ENCODE measurements at regions not wholly inside any gene's neighbourhood (a gene's known extent, or its start where the extent isn't known, plus 50 kb on each side); places are given as distances from the start of the nearest gene placed in this dataset.

- Mint-ChIP-seq H3K36me3 (ENCODE audit: insufficient read depth) (no peaks in the 10 kb centered on the region), H3K9me3 (ENCODE audit: low read depth) (peaks cover 18% of the 10 kb centered on the region), H3K4me3 (ENCODE audit: low read depth) (no peak overlapping the region), H3K27me3 (peaks cover 3% of the 10 kb centered on the region), H3K4me1 (ENCODE audit: low read depth) (no peaks in the 10 kb centered on the region), H3K27ac (no peak overlapping the region)
- TF ChIP-seq CTCF (IDR thresholded peaks at IDR 0.05; ENCODE audit: unreplicated experiment): no peak
- no peak for DNase-seq (ENCODE audit: low spot score, unreplicated experiment)
Measured at GRCh38 chr15:72962054-72962702, 90.1 kb upstream of the NEO1 start.

- Mint-ChIP-seq H3K9me3 (ENCODE audit: low read depth) (peaks cover 18% of the 10 kb centered on the region), H3K36me3 (ENCODE audit: insufficient read depth) (no peaks in the 10 kb centered on the region), H3K4me1 (ENCODE audit: low read depth) (no peaks in the 10 kb centered on the region), H3K27ac (no peak overlapping the region), H3K27me3 (peaks cover 3% of the 10 kb centered on the region), H3K4me3 (ENCODE audit: low read depth) (no peak overlapping the region)
- DNase-seq (ENCODE audit: low spot score, unreplicated experiment): no peak
- no peak for TF ChIP-seq CTCF (IDR thresholded peaks at IDR 0.05; ENCODE audit: unreplicated experiment)
Measured at GRCh38 chr15:72961346-72961745, 90.9 kb upstream of the NEO1 start.

GRCh38 chr15:72958634-72959033, 93.6 kb upstream of the NEO1 start:
- H3K36me3 Mint-ChIP-seq (ENCODE audit: insufficient read depth): no peaks in the 10 kb centered on the region
- H3K27me3 Mint-ChIP-seq: peaks cover 3% of the 10 kb centered on the region
- no peak for TF ChIP-seq CTCF (IDR thresholded peaks at IDR 0.05; ENCODE audit: unreplicated experiment)
- no peak for DNase-seq (ENCODE audit: low spot score, unreplicated experiment)
- H3K9me3 Mint-ChIP-seq (ENCODE audit: low read depth): peaks cover 12% of the 10 kb centered on the region
- H3K4me3 Mint-ChIP-seq (ENCODE audit: low read depth): no peak overlapping the region
- H3K4me1 Mint-ChIP-seq (ENCODE audit: low read depth): no peaks in the 10 kb centered on the region
- H3K27ac Mint-ChIP-seq: no peak overlapping the region

GRCh38 chr15:72953306-72953705, 99.0 kb upstream of the NEO1 start:
- no peaks in the 10 kb centered on the region for H3K4me1 Mint-ChIP-seq (ENCODE audit: low read depth)
- H3K4me3 Mint-ChIP-seq (ENCODE audit: low read depth): no peak overlapping the region
- TF ChIP-seq CTCF (IDR thresholded peaks at IDR 0.05; ENCODE audit: unreplicated experiment): no peak
- peaks cover 5% of the 10 kb centered on the region for H3K9me3 Mint-ChIP-seq (ENCODE audit: low read depth)
- H3K27ac Mint-ChIP-seq: no peak overlapping the region
- H3K27me3 Mint-ChIP-seq: no peaks in the 10 kb centered on the region
- DNase-seq (ENCODE audit: low spot score, unreplicated experiment): no peak
- H3K36me3 Mint-ChIP-seq (ENCODE audit: insufficient read depth): no peaks in the 10 kb centered on the region

GRCh38 chr15:72952151-72952550, 100.1 kb upstream of the NEO1 start:
- no peaks in the 10 kb centered on the region for H3K36me3 Mint-ChIP-seq (ENCODE audit: insufficient read depth)
- peaks cover 8% of the 10 kb centered on the region for H3K9me3 Mint-ChIP-seq (ENCODE audit: low read depth)
- DNase-seq (ENCODE audit: low spot score, unreplicated experiment): no peak
- no peak overlapping the region for H3K27ac Mint-ChIP-seq
- H3K27me3 Mint-ChIP-seq: no peaks in the 10 kb centered on the region
- no peak for TF ChIP-seq CTCF (IDR thresholded peaks at IDR 0.05; ENCODE audit: unreplicated experiment)
- H3K4me3 Mint-ChIP-seq (ENCODE audit: low read depth): no peak overlapping the region
- no peaks in the 10 kb centered on the region for H3K4me1 Mint-ChIP-seq (ENCODE audit: low read depth)
